Immature natural killer cell (primary cell): ENCODE measurements at regions not wholly inside any gene's neighbourhood (a gene's known extent, or its start where the extent isn't known, plus 50 kb on each side); places are given as distances from the start of the nearest gene placed in this dataset.
"Not testable (repeated sequence)": the region's sequence is repeated elsewhere in the genome, so short reads cannot be mapped to it uniquely, and the experiment has no call there.

Experiments
- DNase-seq, 3 donors: peaks; one replicate each; pipeline ENCODE4 v3.0.0; 2022; ENCODE audit warnings: mixed read lengths in 1 of 3
- H3K27ac Mint-ChIP-seq, 6 donors: one replicate each; pipeline ENCODE4 v1.8.0; 2020; ENCODE audit warnings: mixed read lengths in 6 of 6, mild to moderate bottlenecking in 5 of 6, inconsistent platforms in 4 of 6, moderate library complexity in 3 of 6
- H3K27me3 Mint-ChIP-seq, 3 donors: one replicate each; pipeline ENCODE4 v1.8.0; 2020 to 2021; ENCODE audit warnings: low read depth in 3 of 3, mild to moderate bottlenecking in 3 of 3, mixed read lengths in 3 of 3, moderate library complexity in 3 of 3, inconsistent platforms in 1 of 3
- H3K36me3 Mint-ChIP-seq, 3 donors: one replicate each; pipeline ENCODE4 v1.8.0; 2020; ENCODE audit warnings: mixed read lengths in 3 of 3, inconsistent platforms in 2 of 3, mild to moderate bottlenecking in 2 of 3
- H3K4me1 Mint-ChIP-seq, 2 donors: one replicate each; pipeline ENCODE4 v1.8.0; 2020; ENCODE audit warnings: inconsistent platforms in 2 of 2, mild to moderate bottlenecking in 2 of 2, mixed read lengths in 2 of 2, moderate library complexity in 1 of 2
- H3K4me3 Mint-ChIP-seq, 5 donors: one replicate each; pipeline ENCODE4 v1.8.0; 2020; ENCODE audit warnings: mild to moderate bottlenecking in 5 of 5, mixed read lengths in 5 of 5, inconsistent platforms in 3 of 5, moderate library complexity in 3 of 5
- H3K9me3 Mint-ChIP-seq, 6 donors: one replicate each; pipeline ENCODE4 v1.8.0; 2020; ENCODE audit warnings: mild to moderate bottlenecking in 6 of 6, mixed read lengths in 6 of 6, inconsistent platforms in 4 of 6, moderate library complexity in 3 of 6

DNA sequence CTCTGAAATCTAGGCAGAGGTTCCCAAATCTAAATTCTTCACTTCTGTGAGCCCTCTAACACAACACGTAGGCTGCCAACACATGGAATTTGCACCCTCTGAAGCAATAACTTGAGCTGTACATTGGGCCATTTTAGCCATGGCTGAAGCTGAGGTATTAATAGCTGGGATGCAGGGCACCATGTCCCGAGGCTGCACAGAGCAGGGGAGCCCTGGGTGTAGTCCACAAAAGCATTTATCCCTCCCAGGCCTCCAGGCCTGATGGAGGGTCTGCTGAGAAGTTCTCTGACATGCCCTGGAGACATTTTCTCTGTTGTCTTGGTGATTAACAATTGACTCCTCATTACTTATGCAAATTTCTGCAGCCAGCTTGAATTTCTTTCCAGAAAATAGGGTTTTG lies 127.9 kb downstream of the PABPC4L start:
- no peak for DNase-seq
- Mint-ChIP-seq H3K27ac (no peak overlapping the region), H3K4me3 (no peak overlapping the region), H3K36me3 (no peaks in the 10 kb centered on the region), H3K4me1 (no peaks in the 10 kb centered on the region), H3K9me3 (peaks cover 2 to 49% (median 23%) of the 10 kb centered on the region in 6 donors), H3K27me3 (peaks cover 0 to 2% (median 0%) of the 10 kb centered on the region in 3 donors)

DNA sequence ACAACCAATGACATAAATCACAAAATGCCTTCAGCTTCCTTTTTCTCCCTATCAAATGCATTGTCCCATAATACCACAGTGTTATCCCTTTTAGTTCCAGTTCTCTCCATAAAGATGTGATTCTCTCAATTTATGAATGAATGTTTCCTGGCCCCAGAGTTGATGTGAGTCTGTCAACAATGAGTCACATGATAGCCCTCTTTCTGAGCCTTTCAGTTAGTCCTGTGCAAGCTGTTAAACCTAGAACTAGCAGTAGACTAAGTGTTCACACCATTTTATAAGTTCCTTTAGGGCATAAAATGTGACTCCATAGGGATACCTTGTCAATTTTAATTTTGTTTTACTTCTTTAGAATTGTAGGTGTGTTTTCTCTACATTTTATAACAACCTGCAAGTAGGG lies 129.5 kb downstream of the PABPC4L start:
- Mint-ChIP-seq H3K36me3 (no peaks in the 10 kb centered on the region), H3K4me1 (no peaks in the 10 kb centered on the region), H3K4me3 (no peak overlapping the region), H3K9me3 (peaks cover 4 to 46% (median 24%) of the 10 kb centered on the region in 6 donors), H3K27me3 (peaks cover 0 to 2% (median 0%) of the 10 kb centered on the region in 3 donors), H3K27ac (no peak overlapping the region)
- DNase-seq = no peak

DNA sequence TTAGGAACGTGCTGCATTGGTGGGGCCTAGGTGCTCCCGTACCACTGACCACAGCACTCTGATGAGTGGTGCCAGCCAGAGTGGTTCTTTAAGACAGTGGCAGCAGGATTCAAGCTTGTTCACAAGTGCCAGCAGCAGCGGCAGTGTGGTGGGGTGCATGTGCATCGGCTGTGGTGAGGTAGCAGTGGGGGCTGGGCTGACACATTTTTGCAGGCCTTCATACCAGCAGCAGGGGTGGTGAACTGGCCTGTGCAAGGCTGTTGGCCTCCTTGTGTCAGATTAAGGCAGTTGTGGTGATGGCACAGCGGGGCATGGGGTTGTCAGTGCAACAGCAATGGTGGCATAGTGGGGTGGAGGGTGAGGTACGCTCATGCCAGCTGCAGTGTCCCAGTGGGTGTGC lies 131.4 kb downstream of the PABPC4L start:
- Mint-ChIP-seq H3K27me3 (peaks cover 0 to 2% (median 0%) of the 10 kb centered on the region in 3 donors), H3K9me3 (peaks cover 10 to 50% (median 28%) of the 10 kb centered on the region in 6 donors), H3K27ac (no peak overlapping the region), H3K4me3 (no peak overlapping the region), H3K36me3 (no peaks in the 10 kb centered on the region), H3K4me1 (no peaks in the 10 kb centered on the region)
- no peak for DNase-seq

DNA sequence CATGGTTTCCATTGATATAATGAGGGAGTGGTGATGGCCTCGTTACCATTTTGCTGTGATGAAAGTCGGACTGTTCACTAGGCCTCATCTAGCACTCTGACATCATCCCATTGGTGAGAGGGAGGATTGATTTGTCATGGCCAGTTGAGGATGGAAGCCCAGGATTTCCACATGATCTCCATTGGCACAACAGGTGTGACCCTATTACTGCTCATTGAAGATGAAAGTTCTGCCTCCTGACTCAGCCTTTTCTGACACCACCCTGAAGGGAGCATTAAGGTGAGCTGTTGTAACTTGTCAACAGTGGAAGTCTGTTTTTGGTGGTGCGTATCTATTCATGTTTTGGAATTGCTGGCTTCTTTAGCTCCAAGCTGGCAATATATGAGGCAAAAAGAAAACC lies 144.2 kb downstream of the PABPC4L start:
- H3K27ac Mint-ChIP-seq = no peak overlapping the region
- no peak overlapping the region for H3K4me3 Mint-ChIP-seq
- no peaks in the 10 kb centered on the region for H3K36me3 Mint-ChIP-seq
- H3K4me1 Mint-ChIP-seq = no peaks in the 10 kb centered on the region
- no peak for DNase-seq
- no peaks in the 10 kb centered on the region for H3K27me3 Mint-ChIP-seq
- peaks cover 8 to 42% (median 11%) of the 10 kb centered on the region in 6 donors for H3K9me3 Mint-ChIP-seq

DNA sequence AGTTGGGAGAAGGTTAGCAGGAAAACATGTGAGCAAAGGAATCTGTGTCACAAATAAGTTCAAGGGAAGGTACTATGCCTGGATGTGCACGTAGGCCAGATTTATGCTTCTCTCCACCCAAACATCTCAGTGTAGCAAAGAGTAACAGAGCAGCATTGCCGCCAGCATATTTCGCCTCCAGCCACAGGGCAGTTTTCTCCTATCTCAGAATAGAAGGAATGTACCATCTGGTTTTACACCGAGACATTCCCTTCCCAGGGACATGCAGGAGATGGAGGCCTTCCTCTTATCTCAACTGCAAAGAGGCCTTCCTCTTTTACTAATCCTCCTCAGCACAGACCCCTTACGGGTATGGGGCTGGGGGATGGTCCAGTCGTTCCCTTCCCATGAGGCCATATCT lies 155.4 kb downstream of the PABPC4L start:
- not testable (repeated sequence) for H3K36me3 Mint-ChIP-seq, H3K4me3 Mint-ChIP-seq, H3K4me1 Mint-ChIP-seq, H3K27me3 Mint-ChIP-seq, H3K27ac Mint-ChIP-seq, DNase-seq
- H3K9me3 Mint-ChIP-seq = peaks cover 1 to 38% (median 20%) of the 10 kb centered on the region in 6 donors

DNA sequence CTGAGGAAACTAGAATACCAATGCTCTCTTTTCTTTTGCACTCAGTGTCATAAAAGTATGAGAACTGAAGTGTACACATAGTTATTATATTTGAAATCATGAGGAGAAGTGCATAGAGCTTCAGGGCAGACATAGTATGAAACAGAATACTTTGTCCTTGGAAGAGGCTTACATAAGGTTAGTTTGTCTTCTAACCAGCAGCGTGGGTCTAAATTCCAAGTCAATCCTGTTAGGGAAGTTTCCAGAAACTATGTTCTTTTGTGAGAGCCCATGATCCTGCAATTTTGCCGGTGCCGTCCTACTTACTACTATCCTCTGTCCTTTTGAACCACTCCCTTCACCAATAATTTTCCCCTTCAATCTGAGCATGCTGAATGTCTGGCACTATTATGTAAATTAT lies 156.2 kb downstream of the PABPC4L start:
- no peak overlapping the region for H3K27ac Mint-ChIP-seq
- no peaks in the 10 kb centered on the region for H3K4me1 Mint-ChIP-seq
- peaks cover 1 to 46% (median 23%) of the 10 kb centered on the region in 6 donors for H3K9me3 Mint-ChIP-seq
- no peak for DNase-seq
- no peaks in the 10 kb centered on the region for H3K36me3 Mint-ChIP-seq
- no peak overlapping the region for H3K4me3 Mint-ChIP-seq
- peaks cover 0 to 3% (median 0%) of the 10 kb centered on the region in 3 donors for H3K27me3 Mint-ChIP-seq

DNA sequence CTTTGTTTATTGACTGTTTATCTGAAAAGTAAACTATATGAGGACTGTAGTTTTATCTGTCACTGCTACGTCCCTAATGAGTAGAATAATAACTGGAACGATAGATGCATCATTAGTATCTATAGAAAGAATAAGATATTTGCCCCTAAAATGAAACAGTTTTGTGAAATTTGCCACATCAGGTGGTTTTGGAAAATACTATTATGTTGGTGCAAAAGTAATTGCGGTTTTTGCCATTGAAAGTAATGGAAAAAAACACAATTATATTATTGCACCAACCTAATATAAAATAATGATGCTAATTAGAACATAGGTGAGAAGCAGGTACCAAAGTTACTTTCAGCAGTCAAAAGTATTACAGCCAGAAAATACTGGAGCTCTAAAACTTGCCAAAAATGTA lies 158.3 kb downstream of the PABPC4L start:
- peaks cover 0 to 3% (median 0%) of the 10 kb centered on the region in 3 donors for H3K27me3 Mint-ChIP-seq
- no peaks in the 10 kb centered on the region for H3K36me3 Mint-ChIP-seq
- no peak overlapping the region for H3K4me3 Mint-ChIP-seq
- no peak overlapping the region for H3K27ac Mint-ChIP-seq
- H3K9me3 Mint-ChIP-seq = peaks cover 0 to 46% (median 32%) of the 10 kb centered on the region in 6 donors
- DNase-seq = no peak
- no peaks in the 10 kb centered on the region for H3K4me1 Mint-ChIP-seq

DNA sequence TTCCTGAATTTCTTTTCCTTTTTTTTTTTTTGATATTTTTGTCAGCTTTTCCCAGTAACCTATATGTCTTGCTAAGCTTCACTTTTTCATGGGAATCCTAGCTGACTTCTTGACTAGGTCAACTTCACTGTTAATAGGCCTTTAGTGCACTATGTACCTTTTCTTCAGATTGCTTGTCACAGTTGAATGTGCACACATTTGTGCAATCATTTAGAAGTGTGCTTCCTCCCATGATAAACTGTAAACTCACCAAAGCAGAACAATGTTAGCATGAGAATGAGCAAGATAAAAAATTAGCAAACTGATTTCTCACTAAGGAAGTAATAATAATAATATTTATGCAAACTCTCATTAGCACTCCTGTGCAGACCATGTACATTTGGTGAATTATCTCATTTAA lies 173.2 kb downstream of the PABPC4L start:
- Mint-ChIP-seq H3K9me3 (peaks cover 2 to 21% (median 13%) of the 10 kb centered on the region in 6 donors), H3K4me3 (no peak overlapping the region), H3K27ac (no peak overlapping the region), H3K36me3 (no peaks in the 10 kb centered on the region), H3K4me1 (no peaks in the 10 kb centered on the region), H3K27me3 (no peaks in the 10 kb centered on the region)
- DNase-seq = no peak

DNA sequence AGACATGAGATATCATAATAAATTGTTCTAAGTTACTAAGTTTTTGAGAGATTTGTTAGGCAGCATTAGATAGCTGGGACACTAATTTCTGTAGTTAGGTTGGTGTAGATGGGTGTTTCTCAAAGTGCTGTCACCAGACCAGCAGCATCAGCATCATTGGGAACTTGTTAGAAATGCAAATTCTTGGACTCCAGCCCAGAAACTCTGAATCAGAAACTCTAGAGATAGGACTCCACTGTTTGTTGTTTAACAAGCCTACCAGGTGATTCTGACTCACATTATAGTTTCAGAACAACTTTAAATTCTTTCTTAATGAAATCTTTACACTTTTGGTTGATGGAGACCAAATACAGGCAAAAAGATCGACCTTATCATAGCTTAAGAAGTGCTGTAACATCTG lies 173.7 kb downstream of the PABPC4L start:
- Mint-ChIP-seq H3K4me1 (no peaks in the 10 kb centered on the region), H3K27ac (no peak overlapping the region), H3K9me3 (peaks cover 2 to 17% (median 12%) of the 10 kb centered on the region in 6 donors), H3K4me3 (no peak overlapping the region), H3K27me3 (no peaks in the 10 kb centered on the region), H3K36me3 (no peaks in the 10 kb centered on the region)
- DNase-seq = no peak

DNA sequence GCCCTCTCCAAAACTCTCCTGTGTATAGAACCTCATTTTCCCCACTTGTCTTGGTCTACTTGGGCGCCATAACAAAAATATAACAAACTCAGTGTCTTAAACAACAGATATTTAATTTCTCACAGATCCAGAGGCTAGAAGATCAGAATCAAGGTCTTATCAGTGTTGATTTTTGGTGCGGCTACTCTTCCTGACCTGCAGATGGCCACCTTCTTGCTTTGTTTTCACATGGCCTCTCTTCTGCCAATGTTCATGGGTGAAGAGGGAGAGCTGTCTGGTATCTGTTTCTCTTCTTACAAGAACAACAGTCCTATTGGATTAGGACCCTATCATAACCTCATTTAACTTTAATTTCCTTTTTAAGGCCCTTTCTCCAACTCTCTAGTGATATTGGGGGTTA lies 177.3 kb downstream of the PABPC4L start:
- Mint-ChIP-seq H3K9me3 (peaks cover 2 to 17% (median 14%) of the 10 kb centered on the region in 6 donors), H3K27ac (no peak overlapping the region), H3K4me3 (no peak overlapping the region), H3K27me3 (no peaks in the 10 kb centered on the region), H3K4me1 (no peaks in the 10 kb centered on the region), H3K36me3 (no peaks in the 10 kb centered on the region)
- DNase-seq = no peak

DNA sequence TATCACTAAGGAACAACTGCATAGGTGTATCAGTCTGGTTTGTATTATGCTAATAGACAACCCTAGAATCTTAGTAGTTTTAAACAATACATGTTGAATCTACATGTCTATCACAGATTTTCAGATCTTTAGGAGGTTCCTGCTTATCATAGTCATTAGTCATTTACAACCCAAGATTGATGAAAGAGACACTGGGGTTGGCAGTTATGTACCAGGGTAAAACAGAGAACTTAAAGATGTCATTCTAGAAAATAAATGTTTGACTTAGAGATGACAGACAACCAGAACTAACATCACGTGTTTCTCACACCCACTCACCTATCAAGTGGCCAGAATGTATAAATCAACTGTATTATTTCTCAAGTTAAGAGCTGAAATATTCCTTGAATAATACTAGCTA lies 181.9 kb downstream of the PABPC4L start:
- H3K27me3 Mint-ChIP-seq = peaks cover 0 to 3% (median 0%) of the 10 kb centered on the region in 3 donors
- no peak for DNase-seq
- H3K27ac Mint-ChIP-seq = no peak overlapping the region
- no peaks in the 10 kb centered on the region for H3K4me1 Mint-ChIP-seq
- no peak overlapping the region for H3K4me3 Mint-ChIP-seq
- peaks cover 3 to 12% (median 6%) of the 10 kb centered on the region in 6 donors for H3K9me3 Mint-ChIP-seq
- H3K36me3 Mint-ChIP-seq = no peaks in the 10 kb centered on the region

DNA sequence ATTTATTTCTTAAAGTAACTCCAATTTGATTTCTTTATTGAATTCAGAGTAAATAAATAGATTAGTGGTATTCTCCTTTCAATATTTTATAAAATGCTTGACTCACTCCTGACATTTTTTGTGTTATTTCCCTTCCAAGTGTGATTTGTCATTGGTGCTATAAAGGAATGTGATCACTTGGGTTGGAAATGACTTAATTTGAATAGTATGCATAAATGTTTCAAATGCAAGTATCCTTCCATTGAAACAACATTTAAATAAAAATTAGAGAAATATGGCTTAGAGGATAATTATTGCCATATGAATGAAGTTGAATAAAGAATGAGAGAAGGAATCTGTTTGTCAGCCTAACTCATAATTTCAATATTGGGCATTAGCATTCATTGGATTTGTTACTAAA lies 182.7 kb downstream of the PABPC4L start:
- DNase-seq = no peak
- Mint-ChIP-seq H3K4me3 (no peak overlapping the region), H3K36me3 (peaks cover 0 to 5% (median 0%) of the 10 kb centered on the region in 3 donors), H3K9me3 (peaks cover 0 to 15% (median 5%) of the 10 kb centered on the region in 6 donors), H3K4me1 (no peaks in the 10 kb centered on the region), H3K27ac (no peak overlapping the region), H3K27me3 (peaks cover 0 to 4% (median 0%) of the 10 kb centered on the region in 3 donors)

DNA sequence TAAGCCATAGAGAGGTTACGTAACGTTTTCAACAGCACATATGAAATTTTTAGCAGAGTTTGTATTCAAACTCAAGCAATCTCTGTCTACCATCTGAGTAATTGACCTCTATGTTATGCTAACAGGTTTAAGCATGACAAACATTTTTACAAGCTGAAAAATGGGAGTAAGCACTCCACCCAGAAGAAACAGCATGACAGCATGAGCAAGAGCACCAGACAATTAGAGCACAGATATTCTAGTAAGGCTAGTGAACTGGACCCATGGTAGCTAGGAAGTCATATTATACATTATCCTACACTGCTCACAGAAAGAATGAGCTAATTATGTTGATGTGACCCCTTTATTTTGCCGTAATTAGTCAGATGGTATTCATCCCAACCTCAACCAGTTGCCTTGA lies 200.5 kb downstream of the PABPC4L start:
- no peak for DNase-seq
- H3K4me1 Mint-ChIP-seq = no peaks in the 10 kb centered on the region
- H3K27ac Mint-ChIP-seq = no peak overlapping the region
- no peaks in the 10 kb centered on the region for H3K27me3 Mint-ChIP-seq
- no peaks in the 10 kb centered on the region for H3K36me3 Mint-ChIP-seq
- no peak overlapping the region for H3K4me3 Mint-ChIP-seq
- peaks cover 3 to 43% (median 15%) of the 10 kb centered on the region in 6 donors for H3K9me3 Mint-ChIP-seq

DNA sequence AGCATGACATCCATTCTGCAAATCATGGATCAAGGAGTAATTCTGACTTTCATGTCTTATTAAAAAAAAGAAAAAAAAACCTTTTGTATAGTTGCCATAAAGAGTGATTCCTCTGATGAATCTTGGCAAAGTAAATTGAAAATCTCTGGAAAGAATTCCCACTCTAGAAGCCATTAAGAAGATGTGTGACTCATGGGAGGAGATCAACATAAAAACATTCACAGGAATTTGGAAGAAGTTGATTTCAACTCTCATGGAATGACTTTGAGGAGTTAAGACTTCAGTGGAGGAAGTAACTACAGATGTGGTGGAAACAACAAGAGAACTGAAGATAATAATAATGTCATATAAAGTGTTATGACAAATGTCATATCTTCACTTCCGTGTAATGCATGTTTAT lies 204.2 kb downstream of the PABPC4L start:
- Mint-ChIP-seq H3K4me1 (no peaks in the 10 kb centered on the region), H3K27me3 (peaks cover 0 to 2% (median 0%) of the 10 kb centered on the region in 3 donors), H3K27ac (no peak overlapping the region), H3K9me3 (peaks cover 6 to 40% (median 17%) of the 10 kb centered on the region in 6 donors), H3K4me3 (no peak overlapping the region), H3K36me3 (peaks cover 0 to 4% (median 0%) of the 10 kb centered on the region in 3 donors)
- no peak for DNase-seq

DNA sequence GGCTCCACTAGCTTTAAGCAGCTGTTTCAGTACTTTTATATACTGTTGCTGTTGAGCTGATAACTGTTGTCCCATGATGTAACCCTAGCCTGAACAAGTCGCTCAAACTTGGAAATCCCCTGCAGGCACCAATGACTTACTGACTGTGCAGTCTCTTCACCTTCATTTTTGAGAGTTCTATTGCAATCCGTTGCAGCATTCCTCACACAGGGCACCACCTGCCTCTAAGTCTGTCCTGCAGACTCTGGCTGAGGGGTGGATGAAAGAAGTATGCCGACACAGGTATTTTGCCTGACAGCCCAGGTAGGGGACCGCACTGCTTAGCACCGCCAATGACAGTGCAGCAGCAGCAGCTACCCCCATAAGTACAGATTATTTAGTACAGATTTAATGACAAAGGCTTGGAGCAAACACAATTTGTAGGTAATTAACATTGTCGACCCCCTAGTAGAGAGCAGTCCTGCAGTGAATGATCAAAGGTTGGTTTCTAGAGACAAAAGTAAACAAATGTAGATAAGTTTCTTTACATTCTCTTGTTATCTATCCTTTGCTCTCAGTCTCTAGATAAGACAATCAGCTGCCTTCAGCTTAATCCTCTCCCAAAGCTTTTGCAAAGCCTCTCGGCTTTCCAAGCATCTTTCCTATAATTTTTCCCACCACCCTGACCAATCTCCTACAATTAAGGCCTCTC lies 205.0 kb downstream of the PABPC4L start:
- Mint-ChIP-seq H3K36me3 (peaks cover 0 to 4% (median 0%) of the 10 kb centered on the region in 3 donors), H3K9me3 (peaks cover 6 to 46% (median 17%) of the 10 kb centered on the region in 6 donors), H3K27me3 (peaks cover 0 to 2% (median 0%) of the 10 kb centered on the region in 3 donors), H3K4me1 (no peaks in the 10 kb centered on the region), H3K4me3 (no peak overlapping the region), H3K27ac (no peak overlapping the region)
- no peak for DNase-seq
